ENCODE measurements at regions not wholly inside any gene's neighbourhood (a gene's known extent, or its start where the extent isn't known, plus 50 kb on each side); places are given as distances from the start of the nearest gene placed in this dataset.
A peak's percentile ranks its signal among the peaks of the same experiment; 100 is the strongest.

DNA sequence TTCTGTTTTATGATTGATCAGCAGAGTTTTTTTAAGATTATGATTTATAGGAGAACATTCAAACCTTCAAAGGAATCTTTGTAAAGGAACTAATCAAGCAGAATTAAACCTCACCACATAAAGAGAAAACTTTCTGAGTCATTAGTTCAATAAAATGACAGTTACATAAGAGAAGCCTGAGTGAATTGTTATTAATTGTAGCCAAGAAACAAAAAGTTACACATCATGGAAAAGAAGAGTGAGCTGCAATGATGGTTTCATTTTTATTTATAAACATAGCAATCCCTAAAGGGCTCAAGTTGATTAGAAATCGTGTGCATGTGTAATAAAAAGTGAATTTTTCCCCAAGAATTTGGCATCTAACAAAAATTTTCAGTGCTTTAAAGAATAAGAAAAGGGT is 731.4 kb downstream of the LTN1 start:
- Histone ChIP-seq H3K4me1 (ENCODE audit: insufficient read depth, low read length) (peaks cover 7% of the 10 kb centered on the region), H4K20me1 (ENCODE audit: insufficient read depth, low read length) (no peaks in the 10 kb centered on the region), H3K4me3 (ENCODE audit: insufficient read depth, low read length) (no peak overlapping the region), H3K79me2 (ENCODE audit: insufficient read depth, low read length) (no peaks in the 10 kb centered on the region), H3K27ac (ENCODE audit: low read depth, low read length) (no peak overlapping the region), H2AFZ (ENCODE audit: low read length) (no peak overlapping the region), H3K9me3 (ENCODE audit: low read depth, low read length) (no peaks in the 10 kb centered on the region), H3K4me2 (ENCODE audit: insufficient read depth, low read length) (no peak overlapping the region), H3K36me3 (ENCODE audit: insufficient read depth, low read length) (no peaks in the 10 kb centered on the region), H3K27me3 (ENCODE audit: insufficient read depth, low read length) (no peaks in the 10 kb centered on the region)
- no peak for DNase-seq (ENCODE audit: insufficient read length, low spot score, missing footprints)
- TF ChIP-seq, protein P1, sequence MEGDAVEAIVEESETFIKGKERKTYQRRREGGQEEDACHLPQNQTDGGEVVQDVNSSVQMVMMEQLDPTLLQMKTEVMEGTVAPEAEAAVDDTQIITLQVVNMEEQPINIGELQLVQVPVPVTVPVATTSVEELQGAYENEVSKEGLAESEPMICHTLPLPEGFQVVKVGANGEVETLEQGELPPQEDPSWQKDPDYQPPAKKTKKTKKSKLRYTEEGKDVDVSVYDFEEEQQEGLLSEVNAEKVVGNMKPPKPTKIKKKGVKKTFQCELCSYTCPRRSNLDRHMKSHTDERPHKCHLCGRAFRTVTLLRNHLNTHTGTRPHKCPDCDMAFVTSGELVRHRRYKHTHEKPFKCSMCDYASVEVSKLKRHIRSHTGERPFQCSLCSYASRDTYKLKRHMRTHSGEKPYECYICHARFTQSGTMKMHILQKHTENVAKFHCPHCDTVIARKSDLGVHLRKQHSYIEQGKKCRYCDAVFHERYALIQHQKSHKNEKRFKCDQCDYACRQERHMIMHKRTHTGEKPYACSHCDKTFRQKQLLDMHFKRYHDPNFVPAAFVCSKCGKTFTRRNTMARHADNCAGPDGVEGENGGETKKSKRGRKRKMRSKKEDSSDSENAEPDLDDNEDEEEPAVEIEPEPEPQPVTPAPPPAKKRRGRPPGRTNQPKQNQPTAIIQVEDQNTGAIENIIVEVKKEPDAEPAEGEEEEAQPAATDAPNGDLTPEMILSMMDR (IDR thresholded peaks at IDR 0.05; ENCODE audit: extremely low read depth, low read depth, low read length) = no peak

DNA sequence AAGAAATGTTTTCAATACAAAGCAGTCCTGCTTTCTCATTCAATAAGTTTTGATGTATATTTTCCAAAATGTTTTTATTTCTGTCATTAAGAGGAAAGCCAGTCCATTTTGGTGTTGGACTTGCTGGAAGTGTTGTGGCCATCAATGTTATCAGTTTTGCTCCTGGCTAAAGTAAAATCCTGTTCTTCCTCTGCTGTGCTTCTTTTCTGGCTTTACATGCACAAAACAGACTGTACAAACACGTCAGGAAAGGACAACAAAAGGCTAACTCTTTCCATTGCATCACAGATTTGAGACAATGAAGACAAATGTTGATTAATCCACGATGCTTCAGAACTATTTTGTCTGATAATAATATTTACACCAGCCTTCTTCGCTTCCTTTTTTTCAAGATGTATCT is 735.4 kb downstream of the LTN1 start:
- Histone ChIP-seq H3K9me3 (ENCODE audit: low read depth, low read length) (no peaks in the 10 kb centered on the region), H3K4me1 (ENCODE audit: insufficient read depth, low read length) (peaks cover 24% of the 10 kb centered on the region), H3K36me3 (ENCODE audit: insufficient read depth, low read length) (no peaks in the 10 kb centered on the region), H3K79me2 (ENCODE audit: insufficient read depth, low read length) (no peaks in the 10 kb centered on the region), H3K4me2 (ENCODE audit: insufficient read depth, low read length) (no peak overlapping the region), H2AFZ (ENCODE audit: low read length) (peak overlapping the region; percentile 64), H3K27ac (ENCODE audit: low read depth, low read length) (no peak overlapping the region), H3K27me3 (ENCODE audit: insufficient read depth, low read length) (no peaks in the 10 kb centered on the region), H3K4me3 (ENCODE audit: insufficient read depth, low read length) (no peak overlapping the region), H4K20me1 (ENCODE audit: insufficient read depth, low read length) (no peaks in the 10 kb centered on the region)
- TF ChIP-seq, protein P1 (IDR thresholded peaks at IDR 0.05; ENCODE audit: extremely low read depth, low read depth, low read length) = no peak
- DNase-seq (ENCODE audit: insufficient read length, low spot score, missing footprints) = no peak

DNA sequence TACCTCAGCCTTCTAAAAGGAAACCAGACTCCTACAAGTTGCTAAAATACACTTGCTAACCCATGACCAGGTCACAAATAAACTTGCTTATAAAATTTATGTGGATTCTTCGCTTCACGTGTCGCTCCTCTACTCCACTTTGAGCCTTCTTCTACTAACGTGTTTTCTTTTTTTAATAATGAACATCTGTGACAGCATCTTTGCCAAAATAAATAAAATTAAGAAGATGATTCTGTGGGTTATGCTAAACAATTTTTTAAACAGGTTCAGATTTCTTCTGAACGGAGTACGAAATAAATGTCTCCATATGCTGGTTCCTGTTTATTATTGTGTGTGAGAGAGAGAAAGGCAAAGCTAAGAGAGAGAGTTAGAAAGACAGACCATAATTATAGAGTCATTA is 735.8 kb downstream of the LTN1 start:
- Histone ChIP-seq H3K4me1 (ENCODE audit: insufficient read depth, low read length) (peaks cover 24% of the 10 kb centered on the region), H3K79me2 (ENCODE audit: insufficient read depth, low read length) (no peaks in the 10 kb centered on the region), H3K27ac (ENCODE audit: low read depth, low read length) (no peak overlapping the region), H3K36me3 (ENCODE audit: insufficient read depth, low read length) (no peaks in the 10 kb centered on the region), H4K20me1 (ENCODE audit: insufficient read depth, low read length) (no peaks in the 10 kb centered on the region), H2AFZ (ENCODE audit: low read length) (no peak overlapping the region), H3K4me2 (ENCODE audit: insufficient read depth, low read length) (no peak overlapping the region), H3K9me3 (ENCODE audit: low read depth, low read length) (no peaks in the 10 kb centered on the region), H3K27me3 (ENCODE audit: insufficient read depth, low read length) (no peaks in the 10 kb centered on the region), H3K4me3 (ENCODE audit: insufficient read depth, low read length) (no peak overlapping the region)
- TF ChIP-seq, protein P1 (IDR thresholded peaks at IDR 0.05; ENCODE audit: extremely low read depth, low read depth, low read length) = no peak
- DNase-seq (ENCODE audit: insufficient read length, low spot score, missing footprints) = no peak

DNA sequence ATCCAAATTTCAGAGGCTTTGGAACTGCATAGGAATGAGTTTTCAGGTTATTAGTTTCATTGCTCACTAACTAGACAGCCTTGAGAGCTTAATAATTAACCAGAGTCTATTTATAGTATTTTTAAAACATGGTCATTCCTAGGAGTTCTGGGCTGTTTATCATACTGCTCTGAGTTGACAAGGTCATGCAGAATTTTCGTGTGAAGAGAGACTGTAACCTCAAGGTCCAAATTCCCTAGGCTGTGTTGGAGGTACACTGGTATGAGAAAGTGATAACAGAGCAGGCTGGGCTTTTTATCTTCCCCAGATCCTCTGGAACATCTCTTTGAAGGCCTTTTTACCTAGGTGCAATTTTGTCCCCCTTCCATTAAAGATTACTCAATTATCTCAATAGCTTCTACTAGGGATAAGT is 736.3 kb downstream of the LTN1 start:
- no peak overlapping the region for H2AFZ ChIP-seq (ENCODE audit: low read length)
- DNase-seq (ENCODE audit: insufficient read length, low spot score, missing footprints) = no peak

More for the DNA sequence above, 736.3 kb downstream of the LTN1 start:
- no peak overlapping the region for H3K4me3 ChIP-seq (ENCODE audit: insufficient read depth, low read length)
- H3K4me1 ChIP-seq (ENCODE audit: insufficient read depth, low read length) = peaks cover 24% of the 10 kb centered on the region
- H3K4me2 ChIP-seq (ENCODE audit: insufficient read depth, low read length) = peak overlapping the region; percentile 4
- H3K27ac ChIP-seq (ENCODE audit: low read depth, low read length) = no peak overlapping the region
- no peaks in the 10 kb centered on the region for H3K9me3 ChIP-seq (ENCODE audit: low read depth, low read length)
- no peaks in the 10 kb centered on the region for H3K27me3 ChIP-seq (ENCODE audit: insufficient read depth, low read length)
- TF ChIP-seq, protein P1 (IDR thresholded peaks at IDR 0.05; ENCODE audit: extremely low read depth, low read depth, low read length) = no peak
- H3K36me3 ChIP-seq (ENCODE audit: insufficient read depth, low read length) = no peaks in the 10 kb centered on the region
- H4K20me1 ChIP-seq (ENCODE audit: insufficient read depth, low read length) = no peaks in the 10 kb centered on the region
- H3K79me2 ChIP-seq (ENCODE audit: insufficient read depth, low read length) = no peaks in the 10 kb centered on the region

All from osteoblast (primary cell).